Brain pericyte (primary cell): ENCODE measurements at regions not wholly inside any gene's neighbourhood (a gene's known extent, or its start where the extent isn't known, plus 50 kb on each side); places are given as distances from the start of the nearest gene placed in this dataset.
A peak's percentile ranks its signal among the peaks of the same experiment; 100 is the strongest.

Source experiments
- DNase-seq: peaks from one replicate; pipeline ENCODE4 v3.0.0-alpha.2; 2012; ENCODE audit warnings: low read depth, low spot score

DNA sequence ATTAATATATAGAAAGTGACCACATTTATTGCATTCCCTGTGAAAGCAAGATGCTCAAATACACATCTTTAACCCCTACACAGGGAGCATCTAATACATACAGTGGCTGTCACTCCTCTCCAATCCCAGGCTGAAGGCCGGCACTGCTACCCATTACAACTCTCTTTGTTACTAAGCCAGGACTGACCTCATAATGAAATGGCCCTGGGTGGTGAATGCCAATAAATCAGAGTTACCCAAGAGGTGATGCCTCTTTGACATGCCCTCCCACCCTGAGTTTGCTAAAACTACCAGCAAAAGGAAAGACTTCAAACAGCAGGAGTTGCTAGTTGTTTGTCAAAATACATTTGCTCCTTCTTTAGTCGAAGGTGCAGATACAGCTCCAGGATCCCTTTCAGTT lies 214.2 kb downstream of the FOXA2 start:
- no peak for DNase-seq

DNA sequence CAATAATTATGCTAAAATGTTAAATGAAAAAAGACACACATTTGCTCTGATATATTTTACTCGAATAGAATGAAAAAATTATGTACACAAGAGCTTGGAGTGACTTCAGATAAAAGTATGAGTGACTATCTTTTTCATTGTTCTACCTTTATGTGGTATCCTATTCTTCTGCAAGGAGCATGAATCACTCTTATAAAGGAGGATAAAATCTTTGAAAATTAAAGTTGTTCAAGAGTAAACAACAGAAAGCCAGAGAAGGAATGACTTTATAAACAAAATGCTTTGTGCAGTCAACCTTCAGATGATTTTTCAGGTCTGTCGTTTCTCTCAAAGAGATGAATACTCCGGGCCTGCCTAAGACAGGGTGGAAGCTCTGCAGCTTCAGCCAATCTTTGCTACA lies 215.3 kb downstream of the FOXA2 start:
- DNase-seq: no peak

GRCh38 chr20:22368235-22368634 lies 216.1 kb downstream of the FOXA2 start:
- DNase-seq: no peak

DNA sequence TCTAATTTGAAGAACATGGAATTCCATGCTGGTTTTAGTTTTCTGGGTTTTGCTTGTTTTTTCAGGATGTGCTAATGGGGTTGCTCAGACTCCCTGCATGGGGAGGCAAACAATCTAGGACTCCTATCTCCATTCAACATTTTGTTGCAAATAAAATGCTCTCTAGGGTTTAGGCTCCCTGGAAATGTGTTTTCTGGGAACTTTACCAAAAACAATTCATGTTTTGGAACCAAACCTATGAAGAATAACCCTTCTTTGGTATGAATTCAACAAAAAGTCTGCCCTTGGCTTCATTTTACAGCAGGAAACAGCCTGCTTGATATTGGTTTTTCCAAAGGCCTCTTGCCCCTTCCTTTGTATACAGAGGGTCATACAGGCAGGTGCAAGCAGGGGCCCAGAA lies 217.7 kb downstream of the FOXA2 start:
- no peak for DNase-seq

GRCh38 chr20:22354647-22355046 lies 229.7 kb downstream of the FOXA2 start:
- DNase-seq: no peak

GRCh38 chr20:22353586-22353985 lies 230.8 kb downstream of the FOXA2 start:
- no peak for DNase-seq

- DNase-seq: no peak
Observed at GRCh38 chr20:22352019-22352418, 232.4 kb downstream of the FOXA2 start.

DNA sequence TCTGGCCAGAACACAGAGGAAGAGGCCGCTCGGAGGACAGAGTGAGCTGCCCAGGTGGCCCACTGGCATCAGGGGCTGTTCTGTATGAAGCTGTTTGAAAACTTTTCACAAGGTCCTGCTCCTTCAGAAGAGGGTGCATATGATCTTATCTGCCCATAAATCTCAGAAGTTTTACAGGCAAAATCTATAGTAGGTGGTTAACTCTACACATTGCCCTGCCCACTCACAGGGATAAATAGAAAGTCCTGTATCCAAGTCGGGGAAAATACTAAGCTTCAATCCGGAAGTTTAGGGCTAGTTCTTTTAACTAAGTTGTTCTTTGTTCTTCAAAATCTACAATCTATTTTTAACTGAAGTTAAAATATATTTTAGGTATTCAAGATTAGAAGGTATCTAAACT lies 233.7 kb downstream of the FOXA2 start:
- DNase-seq: no peak

GRCh38 chr20:22348010-22348409 lies 236.4 kb downstream of the FOXA2 start:
- no peak for DNase-seq

DNA sequence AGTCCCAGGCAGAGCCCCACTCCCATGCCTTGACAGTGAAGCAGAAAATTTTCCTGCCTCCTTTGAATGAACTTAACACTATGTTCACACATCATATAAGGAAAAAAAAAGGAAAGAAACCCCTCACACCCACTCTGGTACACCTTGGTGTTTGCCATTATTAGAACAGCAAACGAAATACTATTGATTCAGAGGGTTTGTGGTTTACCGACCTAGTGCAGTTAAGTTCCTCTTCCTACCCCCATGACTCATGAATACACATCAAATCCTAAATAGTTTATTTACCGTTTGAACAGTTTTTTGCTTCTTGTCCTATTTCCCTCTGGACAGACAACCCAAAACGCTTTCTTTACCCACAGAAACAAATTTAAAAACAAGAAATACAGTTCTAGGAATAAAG lies 237.7 kb downstream of the FOXA2 start:
- DNase-seq: no peak

DNA sequence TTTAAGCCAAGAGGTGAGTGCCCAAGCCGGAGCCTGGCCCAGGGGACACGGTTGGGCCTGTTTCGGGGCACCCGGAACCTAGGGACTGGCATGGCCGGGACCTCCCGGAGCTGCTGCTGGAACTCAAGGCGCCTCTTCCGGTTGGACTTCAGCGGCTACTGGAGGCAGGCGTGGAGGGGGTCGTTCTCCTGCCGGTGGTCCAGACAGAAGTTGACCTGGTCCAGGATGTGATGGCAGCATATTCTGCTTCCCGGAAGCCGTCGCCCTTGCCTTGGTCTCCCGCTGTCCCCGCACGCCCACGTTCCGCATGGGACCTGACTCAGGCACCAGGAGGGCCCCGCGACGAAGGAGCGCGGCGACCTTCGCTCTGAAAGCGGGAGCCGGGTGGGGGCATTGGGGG lies 240.8 kb downstream of the FOXA2 start:
- no peak for DNase-seq

GRCh38 chr20:22342410-22342809 lies 242.0 kb downstream of the FOXA2 start:
- no peak for DNase-seq

DNA sequence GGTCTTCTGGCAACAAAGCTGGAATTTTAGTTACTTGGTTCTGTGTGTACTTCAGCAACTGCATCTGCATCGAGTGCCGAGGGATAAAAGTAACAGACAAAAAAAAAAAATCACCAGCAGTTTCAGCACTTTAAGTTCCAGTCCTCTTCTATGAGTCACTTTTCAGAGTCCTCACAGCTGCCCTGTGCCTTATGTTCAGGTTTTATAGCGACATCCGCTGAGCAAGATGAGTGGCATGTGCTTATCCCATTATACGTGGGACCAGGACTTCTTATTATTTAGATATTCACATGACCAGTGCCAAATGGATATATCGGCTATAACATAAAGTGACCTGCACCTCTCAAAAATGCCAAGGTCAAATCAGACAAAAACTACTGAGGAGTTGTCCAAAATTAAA lies 242.9 kb downstream of the FOXA2 start:
- no peak for DNase-seq

- DNase-seq: no peak
Observed at GRCh38 chr20:22339946-22340345, 244.4 kb downstream of the FOXA2 start.

- no peak for DNase-seq
Observed at GRCh38 chr20:22339091-22339881, 245.1 kb downstream of the FOXA2 start.

- no peak for DNase-seq
Observed at GRCh38 chr20:22338140-22338708, 246.1 kb downstream of the FOXA2 start.

DNA sequence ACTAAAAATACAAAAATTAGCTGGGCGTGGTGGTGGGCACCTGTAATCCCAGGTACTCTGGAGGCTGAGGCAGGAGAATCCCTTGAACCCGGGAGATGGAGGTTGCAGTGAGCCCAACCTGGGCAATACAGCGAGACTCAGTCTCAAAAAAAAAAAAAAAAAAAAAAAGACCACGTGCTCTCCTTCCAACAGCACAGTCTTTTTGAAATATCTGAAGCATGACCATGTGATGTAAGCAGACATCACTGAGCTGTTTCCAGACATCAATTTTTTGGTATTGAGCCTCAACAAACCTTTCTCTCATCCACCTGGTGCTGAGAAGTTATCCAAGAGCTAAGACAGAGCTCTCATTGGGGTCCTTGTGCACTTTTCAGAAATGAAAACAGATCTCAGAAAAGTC lies 249.2 kb downstream of the FOXA2 start:
- no peak for DNase-seq

DNA sequence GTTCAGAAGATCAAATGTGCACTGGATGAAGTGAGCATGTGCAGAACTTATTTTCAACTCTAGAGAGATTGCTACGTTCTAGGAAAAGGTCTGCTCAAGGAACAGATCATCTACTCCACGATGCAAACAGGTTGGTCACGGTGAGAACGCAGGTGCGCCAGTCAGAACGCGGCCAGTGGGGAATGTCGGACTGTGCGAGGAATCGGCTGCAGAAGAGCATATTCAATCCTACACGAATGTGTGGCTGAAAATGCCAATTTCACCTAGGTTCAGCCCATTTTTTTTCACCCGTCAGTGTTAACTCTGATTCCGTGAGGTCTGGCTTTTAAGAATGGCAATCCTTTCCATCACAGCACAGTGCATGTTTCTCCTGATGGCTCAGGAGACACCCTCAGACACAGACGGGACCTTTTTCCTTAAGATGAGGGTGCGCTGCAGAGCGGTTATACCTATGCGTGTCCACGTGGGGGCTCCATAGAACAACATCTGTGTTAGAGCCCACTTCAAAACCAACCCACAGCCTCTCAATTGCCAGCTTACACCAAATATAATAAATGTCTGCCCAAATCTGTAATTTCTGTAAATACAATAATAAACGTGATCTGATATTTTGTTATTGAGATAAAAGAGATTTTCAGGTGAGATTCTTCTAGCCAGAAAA lies 250.4 kb downstream of the FOXA2 start:
- peak; percentile 3 for DNase-seq

DNA sequence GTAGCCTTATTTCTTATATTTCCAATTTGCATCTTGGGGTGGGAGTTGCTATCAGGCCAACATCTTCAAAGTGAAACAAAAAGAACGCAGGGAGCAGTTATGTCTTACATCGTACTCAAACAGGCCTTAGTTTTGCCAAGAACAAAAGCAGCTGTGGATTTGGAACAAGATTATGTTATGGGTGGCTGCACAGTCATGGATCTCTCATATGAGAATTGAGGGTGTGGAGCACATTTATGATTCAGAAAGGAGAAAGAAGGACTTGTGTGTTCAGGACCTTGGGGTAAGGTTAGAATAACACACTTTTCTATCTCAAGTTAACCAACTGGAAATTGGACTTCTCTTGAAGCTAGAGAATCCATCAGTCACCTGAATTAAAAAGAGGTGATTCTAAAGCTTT lies 259.9 kb downstream of the FOXA2 start:
- no peak for DNase-seq

DNA sequence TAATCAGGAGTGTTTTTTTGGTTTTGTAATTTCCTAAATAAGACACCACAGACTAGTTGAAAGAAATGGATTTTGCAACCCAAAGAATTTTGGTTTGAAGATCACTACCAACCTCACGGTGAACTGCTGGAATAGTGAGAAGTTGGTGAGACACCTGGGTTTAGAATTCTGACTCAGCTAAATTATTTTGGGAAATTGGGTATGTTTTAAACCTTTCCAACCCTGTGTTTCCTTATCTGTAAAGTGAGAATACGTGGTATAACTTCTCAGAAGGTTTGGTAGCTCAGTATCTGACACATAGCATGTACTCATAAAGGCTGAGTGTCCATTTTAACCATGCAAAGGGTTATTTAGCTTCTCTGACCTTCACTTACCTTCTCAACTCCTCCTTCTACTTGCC lies 261.9 kb downstream of the FOXA2 start:
- no peak for DNase-seq

- DNase-seq: no peak
Observed at GRCh38 chr20:22321191-22321590, 263.2 kb downstream of the FOXA2 start.

DNA sequence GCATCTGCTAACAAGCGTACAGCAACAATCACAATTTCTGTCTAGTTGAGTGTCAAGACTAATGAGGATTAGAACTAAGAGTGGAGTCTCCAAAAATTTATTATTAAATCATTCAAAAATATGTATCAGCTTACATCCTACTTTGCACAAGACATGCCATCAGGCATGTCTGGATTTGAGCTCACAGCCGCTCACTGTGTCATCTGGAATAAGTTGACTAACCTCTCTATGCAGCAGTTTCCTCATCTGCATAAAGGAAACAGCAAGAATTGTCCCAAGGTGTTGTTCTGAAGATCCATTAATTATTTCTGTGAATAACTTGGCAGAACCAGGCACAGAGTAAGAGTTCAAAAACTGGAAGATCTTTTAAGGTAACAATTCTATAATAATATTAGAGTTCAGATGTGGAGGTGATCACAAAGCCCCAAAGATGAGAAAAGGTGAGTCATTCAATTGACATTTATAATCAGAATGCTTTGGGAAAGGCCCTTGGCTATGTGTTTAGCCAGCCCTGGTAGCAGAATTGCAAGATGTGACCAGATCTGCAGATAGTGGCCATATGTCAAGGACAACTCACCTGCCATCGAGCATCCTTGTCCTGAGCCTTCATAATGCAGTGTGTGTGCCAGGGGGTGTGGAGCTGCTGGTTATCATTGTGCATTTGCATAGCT lies 264.0 kb downstream of the FOXA2 start:
- no peak for DNase-seq

DNA sequence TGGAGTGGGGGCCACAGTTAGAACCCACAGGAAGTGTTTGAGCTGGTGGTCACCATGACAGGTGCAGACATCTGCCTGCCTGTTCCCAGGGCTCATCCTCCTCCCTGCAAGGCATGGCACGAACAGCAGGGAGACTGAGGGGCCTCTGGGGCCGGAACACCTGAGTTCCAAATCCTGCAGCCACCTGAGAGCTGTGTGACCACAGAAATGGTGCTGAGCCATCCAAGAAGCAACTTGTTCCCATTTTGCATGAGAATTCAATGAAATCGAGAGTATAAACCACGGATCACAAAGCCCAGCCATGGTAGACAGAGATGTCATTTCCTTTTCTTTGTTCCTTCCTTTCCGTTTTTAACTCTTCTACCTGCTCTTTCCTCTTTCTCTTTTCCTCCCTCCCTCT lies 268.6 kb downstream of the FOXA2 start:
- no peak for DNase-seq
